ENCODE measurements at regions not wholly inside any gene's neighbourhood (a gene's known extent, or its start where the extent isn't known, plus 50 kb on each side); places are given as distances from the start of the nearest gene placed in this dataset.
A peak's percentile ranks its signal among the peaks of the same experiment; 100 is the strongest.

DNA sequence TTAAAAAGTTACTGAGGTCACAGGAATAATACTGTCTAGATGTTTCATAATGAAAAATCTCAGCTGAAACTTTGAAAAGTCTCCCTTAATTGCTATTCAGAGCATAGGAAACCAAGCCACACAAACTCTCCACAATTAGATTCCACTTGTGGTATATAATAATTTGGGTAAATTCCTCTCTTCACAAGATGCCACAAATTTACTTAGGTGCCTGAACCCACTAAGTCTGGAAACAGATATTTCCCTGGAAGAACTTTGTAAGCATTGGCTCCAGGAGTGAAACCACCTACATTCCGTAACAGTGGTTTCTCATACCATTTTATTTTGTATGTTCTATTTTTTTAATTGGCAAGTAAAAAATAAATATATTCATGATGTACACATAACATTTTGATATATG is 493.4 kb downstream of the SEMA3D start:
- no peak for DNase-seq (ENCODE audit: low spot score in 2 of 2)
- in situ Hi-C loops (cut with MboI; ENCODE audit: low sequenced_read_pairs), result no loop called here
- H3K4me3 ChIP-seq, result no peak overlapping the region
- H3K27me3 ChIP-seq (ENCODE audit: low read depth), result no peaks in the 10 kb centered on the region
- H3K9me3 ChIP-seq, result no peaks in the 10 kb centered on the region
- peaks cover 10% of the 10 kb centered on the region; the same call in 1 of the 2 replicates for H3K4me1 ChIP-seq
- no peaks in the 10 kb centered on the region for H3K36me3 ChIP-seq (replicated peaks)

- H3K4me1 ChIP-seq, result peaks cover 3% of the 10 kb centered on the region; the same call in 1 of the 2 replicates
- H3K36me3 ChIP-seq (replicated peaks), result no peaks in the 10 kb centered on the region
- no peak overlapping the region for H3K4me3 ChIP-seq
- H3K9me3 ChIP-seq, result no peaks in the 10 kb centered on the region
- in situ Hi-C loops (cut with MboI; ENCODE audit: low sequenced_read_pairs), result no loop called here
- DNase-seq (ENCODE audit: low spot score in 2 of 2), result no peak
- H3K27me3 ChIP-seq (ENCODE audit: low read depth), result no peaks in the 10 kb centered on the region
These were observed 494.1 kb upstream of the SEMA3A start for GRCh38 chr7:84688671-84689070.

- no peak overlapping the region for H3K4me3 ChIP-seq
- in situ Hi-C loops (cut with MboI; ENCODE audit: low sequenced_read_pairs), result no loop called here
- H3K9me3 ChIP-seq, result no peaks in the 10 kb centered on the region
- no peaks in the 10 kb centered on the region for H3K4me1 ChIP-seq
- H3K36me3 ChIP-seq (replicated peaks), result no peaks in the 10 kb centered on the region
- no peaks in the 10 kb centered on the region for H3K27me3 ChIP-seq (ENCODE audit: low read depth)
- DNase-seq (ENCODE audit: low spot score in 2 of 2), result no peak
These were observed 491.8 kb upstream of the SEMA3A start for GRCh38 chr7:84686373-84686772.

DNA sequence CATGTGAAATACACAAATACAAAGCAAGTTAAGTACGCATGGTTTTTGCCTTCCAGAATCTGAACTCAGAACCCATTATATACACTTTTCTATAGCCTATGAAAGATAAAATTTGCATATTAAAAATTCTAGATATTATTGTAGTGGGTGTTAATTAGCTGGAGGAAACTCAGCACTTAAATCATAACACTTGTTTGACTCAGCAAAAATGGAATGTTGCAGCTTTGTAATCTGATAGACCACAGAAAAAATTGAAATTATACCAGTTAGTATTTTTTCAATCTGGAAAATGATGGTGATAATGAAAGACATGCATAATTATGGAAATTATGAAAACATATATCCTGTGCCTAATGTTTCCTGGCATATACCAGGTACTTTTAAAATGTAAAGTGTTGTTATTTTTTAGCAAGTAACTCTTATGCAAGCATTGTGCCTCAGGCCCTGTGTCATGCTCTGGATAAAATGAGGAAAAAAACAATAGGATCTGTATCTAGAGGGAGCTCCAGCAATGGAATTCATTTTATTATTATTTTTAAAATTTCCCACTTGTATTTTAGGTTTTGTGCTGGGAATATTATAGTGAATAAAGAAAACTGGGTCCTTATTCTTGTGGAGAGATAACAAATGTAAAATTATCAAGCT is 490.4 kb upstream of the SEMA3A start:
- H3K36me3 ChIP-seq (replicated peaks), result no peaks in the 10 kb centered on the region
- no peak overlapping the region for H3K4me3 ChIP-seq
- in situ Hi-C loops (cut with MboI; ENCODE audit: low sequenced_read_pairs), result no loop called here
- H3K4me1 ChIP-seq, result no peaks in the 10 kb centered on the region
- no peak for DNase-seq (ENCODE audit: low spot score in 2 of 2)
- H3K27me3 ChIP-seq (ENCODE audit: low read depth), result no peaks in the 10 kb centered on the region
- no peaks in the 10 kb centered on the region for H3K9me3 ChIP-seq

- Histone ChIP-seq H3K36me3 (replicated peaks) (no peaks in the 10 kb centered on the region), H3K4me1 (no peaks in the 10 kb centered on the region), H3K9me3 (no peaks in the 10 kb centered on the region), H3K27me3 (ENCODE audit: low read depth) (no peaks in the 10 kb centered on the region), H3K4me3 (no peak overlapping the region)
- DNase-seq (ENCODE audit: low spot score in 2 of 2), result no peak
- in situ Hi-C loops (cut with MboI; ENCODE audit: low sequenced_read_pairs), result no loop called here
These were observed 488.0 kb upstream of the SEMA3A start for GRCh38 chr7:84682543-84682942.

DNA sequence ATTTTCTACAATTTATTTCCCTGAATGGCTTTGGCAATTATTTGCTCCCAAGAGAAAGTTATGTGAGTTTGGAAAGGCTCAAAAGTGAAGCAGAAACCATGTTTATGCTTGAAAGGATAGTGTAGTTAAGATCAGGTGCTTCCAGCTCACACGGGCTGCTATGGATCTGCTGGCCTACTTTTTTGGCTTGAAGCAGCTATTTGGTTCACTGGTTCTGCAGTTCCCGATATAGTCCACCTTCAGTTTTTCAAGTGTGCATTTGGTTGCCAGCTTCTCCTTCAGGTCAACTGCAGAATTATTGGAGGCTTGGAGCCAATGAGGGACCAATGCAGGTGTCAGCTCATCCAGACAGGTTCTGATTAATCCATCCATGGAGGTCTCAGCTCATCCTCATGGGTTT is 484.3 kb upstream of the SEMA3A start:
- Histone ChIP-seq H3K27me3 (ENCODE audit: low read depth) (no peaks in the 10 kb centered on the region), H3K36me3 (replicated peaks) (no peaks in the 10 kb centered on the region), H3K4me1 (peaks cover 7% of the 10 kb centered on the region; the same call in 1 of the 2 replicates), H3K4me3 (no peak overlapping the region), H3K9me3 (no peaks in the 10 kb centered on the region)
- no peak for DNase-seq (ENCODE audit: low spot score in 2 of 2)
- in situ Hi-C loops (cut with MboI; ENCODE audit: low sequenced_read_pairs), result no loop called here

DNA sequence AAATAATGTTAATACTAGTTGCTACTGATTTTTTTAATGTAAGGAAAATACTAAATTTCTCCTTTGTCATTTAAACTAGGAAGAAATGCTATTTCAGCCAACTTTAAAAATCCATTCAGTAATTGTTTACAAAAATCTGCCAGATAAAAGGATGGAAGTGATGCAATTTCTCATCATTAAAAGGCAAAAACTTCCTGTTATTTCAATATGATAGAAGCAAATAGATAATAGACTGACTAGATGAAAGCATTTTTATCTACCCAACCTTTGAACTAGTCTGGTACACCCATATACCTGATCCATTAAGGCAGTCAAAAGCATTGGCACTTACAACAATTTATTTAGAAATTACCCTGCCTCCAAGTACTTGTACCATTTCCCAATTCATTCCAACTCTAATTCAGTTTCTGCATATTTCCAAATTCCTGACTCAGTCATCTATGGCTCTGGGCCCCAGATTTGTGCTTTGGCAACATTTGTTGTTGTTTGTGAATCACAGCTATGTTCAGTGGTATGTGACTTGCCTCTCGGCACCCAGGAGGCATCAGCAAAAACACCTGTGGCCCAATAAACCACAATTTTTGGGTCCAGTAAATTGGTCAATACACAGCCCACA is 482.6 kb upstream of the SEMA3A start:
- no peak for DNase-seq (ENCODE audit: low spot score in 2 of 2)
- H3K36me3 ChIP-seq (replicated peaks), result no peaks in the 10 kb centered on the region
- peaks cover 7% of the 10 kb centered on the region; the same call in 1 of the 2 replicates for H3K4me1 ChIP-seq
- H3K4me3 ChIP-seq, result no peak overlapping the region
- no peaks in the 10 kb centered on the region for H3K9me3 ChIP-seq
- in situ Hi-C loops (cut with MboI; ENCODE audit: low sequenced_read_pairs), result no loop called here
- no peaks in the 10 kb centered on the region for H3K27me3 ChIP-seq (ENCODE audit: low read depth)

- H3K4me3 ChIP-seq, result no peak overlapping the region
- no peak for DNase-seq (ENCODE audit: low spot score in 2 of 2)
- peaks cover 7% of the 10 kb centered on the region; the same call in 1 of the 2 replicates for H3K4me1 ChIP-seq
- in situ Hi-C loops (cut with MboI; ENCODE audit: low sequenced_read_pairs), result no loop called here
- H3K9me3 ChIP-seq, result no peaks in the 10 kb centered on the region
- no peaks in the 10 kb centered on the region for H3K27me3 ChIP-seq (ENCODE audit: low read depth)
- H3K36me3 ChIP-seq (replicated peaks), result no peaks in the 10 kb centered on the region
These were observed 481.0 kb upstream of the SEMA3A start for GRCh38 chr7:84675633-84676034.

DNA sequence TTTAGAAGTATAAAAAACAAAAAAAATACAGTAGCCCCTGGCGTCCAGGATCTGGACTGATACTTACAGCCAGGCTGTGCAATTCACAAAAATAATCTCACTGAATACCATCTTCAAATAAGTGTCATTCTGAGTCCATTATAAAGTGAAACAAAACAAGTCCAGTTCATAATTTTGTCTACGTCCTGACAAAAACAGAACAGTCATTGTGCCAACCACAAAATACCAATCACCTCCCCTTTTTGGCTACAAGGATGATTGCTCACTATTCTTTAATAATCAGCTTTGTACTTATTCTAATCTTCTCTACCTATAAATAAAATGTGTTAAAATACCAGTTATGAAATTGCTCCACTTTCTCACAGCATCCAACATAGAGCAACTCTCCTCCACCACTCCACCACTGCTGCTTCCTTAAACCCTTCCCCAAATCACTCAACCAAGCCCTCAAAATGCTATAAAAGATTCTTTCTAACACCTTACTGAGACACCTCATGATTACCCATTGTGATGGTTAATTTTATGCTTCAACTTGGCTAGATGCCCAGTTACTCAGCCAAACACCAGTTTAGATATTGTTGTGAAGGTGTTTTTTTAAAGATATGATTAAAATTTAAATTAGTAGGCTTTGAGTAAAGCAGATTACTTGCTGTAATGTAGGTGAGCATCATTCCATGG is 479.8 kb upstream of the SEMA3A start:
- H3K4me1 ChIP-seq, result peaks cover 7% of the 10 kb centered on the region; the same call in 1 of the 2 replicates
- no peaks in the 10 kb centered on the region for H3K27me3 ChIP-seq (ENCODE audit: low read depth)
- H3K9me3 ChIP-seq, result no peaks in the 10 kb centered on the region

GRCh38 chr7:84669177-84669732 is 474.7 kb upstream of the SEMA3A start:
- no peaks in the 10 kb centered on the region for H3K27me3 ChIP-seq (ENCODE audit: low read depth)
- in situ Hi-C loops (cut with MboI; ENCODE audit: low sequenced_read_pairs), result no loop called here
- H3K36me3 ChIP-seq (replicated peaks), result no peaks in the 10 kb centered on the region
- H3K4me3 ChIP-seq, result no peak overlapping the region
- no peaks in the 10 kb centered on the region for H3K9me3 ChIP-seq
- DNase-seq (ENCODE audit: low spot score in 2 of 2), result no peak
- peaks cover 9% of the 10 kb centered on the region for H3K4me1 ChIP-seq

More for the DNA sequence above, 479.8 kb upstream of the SEMA3A start:
- H3K4me3 ChIP-seq, result no peak overlapping the region
- in situ Hi-C loops (cut with MboI; ENCODE audit: low sequenced_read_pairs), result no loop called here
- peak in 1 of 2 experiments; percentile 19 for DNase-seq (ENCODE audit: low spot score in 2 of 2)
- no peaks in the 10 kb centered on the region for H3K36me3 ChIP-seq (replicated peaks)

GRCh38 chr7:84668116-84668515 is 473.5 kb upstream of the SEMA3A start:
- no peak for DNase-seq (ENCODE audit: low spot score in 2 of 2)
- Histone ChIP-seq H3K36me3 (replicated peaks) (no peaks in the 10 kb centered on the region), H3K4me1 (peaks cover 8% of the 10 kb centered on the region), H3K27me3 (ENCODE audit: low read depth) (no peaks in the 10 kb centered on the region), H3K9me3 (no peaks in the 10 kb centered on the region), H3K4me3 (no peak overlapping the region)
- in situ Hi-C loops (cut with MboI; ENCODE audit: low sequenced_read_pairs), result no loop called here

DNA sequence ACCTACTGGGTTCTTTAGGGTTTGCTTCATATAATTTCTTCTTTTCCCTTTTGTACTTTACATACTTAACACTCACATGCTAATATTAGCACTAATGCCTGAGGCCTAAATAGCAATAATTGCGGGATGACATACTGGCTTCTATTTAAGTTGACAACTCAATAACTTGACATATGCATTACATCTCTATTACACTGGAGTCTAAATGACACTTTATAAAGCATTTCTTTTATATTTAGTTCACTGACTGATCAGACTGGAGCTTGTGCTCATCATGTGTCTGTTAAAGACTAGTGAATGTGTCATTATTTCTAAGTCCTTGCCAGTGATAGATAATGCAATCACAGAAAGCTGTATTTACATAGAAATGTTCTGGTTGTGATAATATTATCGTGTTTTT is 472.1 kb upstream of the SEMA3A start:
- H3K4me1 ChIP-seq, result peaks cover 8% of the 10 kb centered on the region
- no peaks in the 10 kb centered on the region for H3K9me3 ChIP-seq
- no peaks in the 10 kb centered on the region for H3K36me3 ChIP-seq (replicated peaks)
- DNase-seq (ENCODE audit: low spot score in 2 of 2), result no peak
- H3K4me3 ChIP-seq, result no peak overlapping the region
- in situ Hi-C loops (cut with MboI; ENCODE audit: low sequenced_read_pairs), result no loop called here
- H3K27me3 ChIP-seq (ENCODE audit: low read depth), result no peaks in the 10 kb centered on the region

GRCh38 chr7:84665339-84665738 is 470.8 kb upstream of the SEMA3A start:
- in situ Hi-C loops (cut with MboI; ENCODE audit: low sequenced_read_pairs), result no loop called here
- Histone ChIP-seq H3K27me3 (ENCODE audit: low read depth) (no peaks in the 10 kb centered on the region), H3K9me3 (no peaks in the 10 kb centered on the region), H3K4me1 (peaks cover 8% of the 10 kb centered on the region), H3K4me3 (no peak overlapping the region), H3K36me3 (replicated peaks) (no peaks in the 10 kb centered on the region)
- DNase-seq (ENCODE audit: low spot score in 2 of 2), result no peak

- Histone ChIP-seq H3K36me3 (replicated peaks) (no peaks in the 10 kb centered on the region), H3K4me3 (no peak overlapping the region), H3K9me3 (no peaks in the 10 kb centered on the region), H3K27me3 (ENCODE audit: low read depth) (no peaks in the 10 kb centered on the region), H3K4me1 (peaks cover 8% of the 10 kb centered on the region)
- in situ Hi-C loops (cut with MboI; ENCODE audit: low sequenced_read_pairs), result no loop called here
- peak in 1 of 2 experiments; percentile 28 for DNase-seq (ENCODE audit: low spot score in 2 of 2)
These were observed 470.0 kb upstream of the SEMA3A start for GRCh38 chr7:84664626-84665025.

Data from HAP-1 (cell line).